ENCODE measurements at regions not wholly inside any gene's neighbourhood (a gene's known extent, or its start where the extent isn't known, plus 50 kb on each side); places are given as distances from the start of the nearest gene placed in this dataset.

DNA sequence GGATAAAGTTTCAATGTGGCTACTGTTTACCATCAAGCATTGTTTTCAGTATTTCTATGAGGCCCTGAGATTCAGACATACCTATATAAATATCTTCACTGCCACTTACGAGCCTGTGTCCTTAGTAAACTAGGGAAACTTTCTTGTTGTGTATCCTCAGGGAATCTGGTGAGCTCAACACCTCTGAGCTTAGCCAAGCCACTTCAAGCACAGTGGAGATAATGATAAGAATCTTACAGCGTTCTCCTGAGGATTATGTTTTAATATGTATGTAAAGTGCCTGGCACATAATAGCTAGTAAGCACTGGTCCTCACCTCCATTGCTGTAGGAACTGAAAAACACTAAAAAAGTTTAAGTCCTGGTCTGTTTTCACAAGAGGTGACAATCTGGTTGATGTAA, 268.3 kb downstream of the SKIDA1 start:
- H3K4me1 Mint-ChIP-seq (ENCODE audit: insufficient read depth, unreplicated experiment): peaks cover 6% of the 10 kb centered on the region
- ChIA-PET CTCF (no interaction called here), POLR2A (interaction anchor here (0.6 kb wide), 1 partner anchor 185 kb away, joined by 5 read pairs; no protein-coding TSS in a partner anchor)
- H3K9me3 Mint-ChIP-seq (ENCODE audit: unreplicated experiment): no peaks in the 10 kb centered on the region
- H3K36me3 Mint-ChIP-seq (ENCODE audit: insufficient read depth, unreplicated experiment): no peaks in the 10 kb centered on the region
- H3K27me3 Mint-ChIP-seq (ENCODE audit: insufficient read depth, unreplicated experiment): no peaks in the 10 kb centered on the region
- no peak overlapping the region for H3K4me3 Mint-ChIP-seq (ENCODE audit: unreplicated experiment)
- TF ChIP-seq, protein P1, sequence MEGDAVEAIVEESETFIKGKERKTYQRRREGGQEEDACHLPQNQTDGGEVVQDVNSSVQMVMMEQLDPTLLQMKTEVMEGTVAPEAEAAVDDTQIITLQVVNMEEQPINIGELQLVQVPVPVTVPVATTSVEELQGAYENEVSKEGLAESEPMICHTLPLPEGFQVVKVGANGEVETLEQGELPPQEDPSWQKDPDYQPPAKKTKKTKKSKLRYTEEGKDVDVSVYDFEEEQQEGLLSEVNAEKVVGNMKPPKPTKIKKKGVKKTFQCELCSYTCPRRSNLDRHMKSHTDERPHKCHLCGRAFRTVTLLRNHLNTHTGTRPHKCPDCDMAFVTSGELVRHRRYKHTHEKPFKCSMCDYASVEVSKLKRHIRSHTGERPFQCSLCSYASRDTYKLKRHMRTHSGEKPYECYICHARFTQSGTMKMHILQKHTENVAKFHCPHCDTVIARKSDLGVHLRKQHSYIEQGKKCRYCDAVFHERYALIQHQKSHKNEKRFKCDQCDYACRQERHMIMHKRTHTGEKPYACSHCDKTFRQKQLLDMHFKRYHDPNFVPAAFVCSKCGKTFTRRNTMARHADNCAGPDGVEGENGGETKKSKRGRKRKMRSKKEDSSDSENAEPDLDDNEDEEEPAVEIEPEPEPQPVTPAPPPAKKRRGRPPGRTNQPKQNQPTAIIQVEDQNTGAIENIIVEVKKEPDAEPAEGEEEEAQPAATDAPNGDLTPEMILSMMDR (IDR thresholded peaks at IDR 0.05; ENCODE audit: unreplicated experiment): no peak
- intact Hi-C loops (cut with micrococcal nuclease): no loop called here
- no TSS peak for BruUV-seq (replicated peaks)
- no peak overlapping the region for H3K27ac Mint-ChIP-seq (ENCODE audit: low read depth, unreplicated experiment)
- no peak for DNase-seq (ENCODE audit: unreplicated experiment)

DNA sequence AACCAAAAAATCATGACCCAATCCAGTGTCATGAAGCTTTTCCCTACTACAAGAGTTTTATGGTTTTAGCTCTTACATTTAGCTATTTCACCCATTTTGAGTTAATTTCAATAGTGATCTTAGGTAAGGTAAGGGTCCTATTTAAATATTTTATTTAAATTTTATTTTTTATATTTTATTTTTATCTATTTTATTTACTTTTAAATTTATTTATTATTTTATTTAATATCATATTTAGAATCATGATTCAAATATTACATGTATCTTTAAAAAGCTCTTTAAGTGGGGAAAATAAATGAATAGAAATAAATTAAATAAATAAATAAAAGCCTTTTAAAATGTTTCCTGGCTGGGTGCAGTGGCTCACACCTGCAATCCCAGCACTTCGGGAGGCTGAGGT, 276.0 kb downstream of the SKIDA1 start:
- H3K36me3 Mint-ChIP-seq (ENCODE audit: insufficient read depth, unreplicated experiment): no peaks in the 10 kb centered on the region
- intact Hi-C loops (cut with micrococcal nuclease): no loop called here

GRCh38 chr10:21247592-21247991, 277.9 kb downstream of the SKIDA1 start:
- H3K4me3 Mint-ChIP-seq (ENCODE audit: unreplicated experiment): no peak overlapping the region

More for the DNA sequence above, 276.0 kb downstream of the SKIDA1 start:
- peaks cover 5% of the 10 kb centered on the region for H3K4me1 Mint-ChIP-seq (ENCODE audit: insufficient read depth, unreplicated experiment)
- H3K4me3 Mint-ChIP-seq (ENCODE audit: unreplicated experiment): no peak overlapping the region
- ChIA-PET CTCF (interaction anchor here (1.3 kb wide), 1 partner anchor 77 kb away, joined by 4 read pairs; no protein-coding TSS in a partner anchor), POLR2A (no interaction called here)
- no peak for DNase-seq (ENCODE audit: unreplicated experiment)
- H3K27me3 Mint-ChIP-seq (ENCODE audit: insufficient read depth, unreplicated experiment): no peaks in the 10 kb centered on the region
- TF ChIP-seq, protein P1 (IDR thresholded peaks at IDR 0.05; ENCODE audit: unreplicated experiment): no peak
- BruUV-seq (replicated peaks): no TSS peak
- no peaks in the 10 kb centered on the region for H3K9me3 Mint-ChIP-seq (ENCODE audit: unreplicated experiment)
- no peak overlapping the region for H3K27ac Mint-ChIP-seq (ENCODE audit: low read depth, unreplicated experiment)

GRCh38 chr10:21246178-21246577, 279.3 kb downstream of the SKIDA1 start:
- intact Hi-C loops (cut with micrococcal nuclease): no loop called here
- CTCF ChIA-PET: no interaction called here
- Mint-ChIP-seq H3K4me1 (ENCODE audit: insufficient read depth, unreplicated experiment) (peaks cover 5% of the 10 kb centered on the region), H3K27ac (ENCODE audit: low read depth, unreplicated experiment) (no peak overlapping the region), H3K27me3 (ENCODE audit: insufficient read depth, unreplicated experiment) (no peaks in the 10 kb centered on the region), H3K36me3 (ENCODE audit: insufficient read depth, unreplicated experiment) (no peaks in the 10 kb centered on the region), H3K9me3 (ENCODE audit: unreplicated experiment) (no peaks in the 10 kb centered on the region), H3K4me3 (ENCODE audit: unreplicated experiment) (no peak overlapping the region)
- POLR2A ChIA-PET: no interaction called here
- no TSS peak for BruUV-seq (replicated peaks)
- TF ChIP-seq, protein P1 (IDR thresholded peaks at IDR 0.05; ENCODE audit: unreplicated experiment): no peak
- no peak for DNase-seq (ENCODE audit: unreplicated experiment)

More at GRCh38 chr10:21247592-21247991, 277.9 kb downstream of the SKIDA1 start:
- no peaks in the 10 kb centered on the region for H3K36me3 Mint-ChIP-seq (ENCODE audit: insufficient read depth, unreplicated experiment)
- ChIA-PET POLR2A (no interaction called here), CTCF (no interaction called here)
- intact Hi-C loops (cut with micrococcal nuclease): no loop called here
- no TSS peak for BruUV-seq (replicated peaks)
- no peak for DNase-seq (ENCODE audit: unreplicated experiment)
- peaks cover 5% of the 10 kb centered on the region for H3K4me1 Mint-ChIP-seq (ENCODE audit: insufficient read depth, unreplicated experiment)
- no peaks in the 10 kb centered on the region for H3K27me3 Mint-ChIP-seq (ENCODE audit: insufficient read depth, unreplicated experiment)
- TF ChIP-seq, protein P1 (IDR thresholded peaks at IDR 0.05; ENCODE audit: unreplicated experiment): no peak
- H3K9me3 Mint-ChIP-seq (ENCODE audit: unreplicated experiment): no peaks in the 10 kb centered on the region
- H3K27ac Mint-ChIP-seq (ENCODE audit: low read depth, unreplicated experiment): no peak overlapping the region

Data from MCF 10A (cell line).